HK-2 (cell line): ENCODE measurements at regions not wholly inside any gene's neighbourhood (a gene's known extent, or its start where the extent isn't known, plus 50 kb on each side); places are given as distances from the start of the nearest gene placed in this dataset.
"Not testable (repeated sequence)": the region's sequence is repeated elsewhere in the genome, so short reads cannot be mapped to it uniquely, and the experiment has no call there.

Experiments used
- DNase-seq: peaks from one replicate; pipeline ENCODE4 v3.0.0-alpha.2; 2018; ENCODE audit not compliant: unreplicated experiment

GRCh38 chr10:119996944-119997343 lies 104.4 kb downstream of the SEC23IP start:
- no peak for DNase-seq

- DNase-seq: no peak
Measured at GRCh38 chr10:119997429-119997828, 104.9 kb downstream of the SEC23IP start.

DNA sequence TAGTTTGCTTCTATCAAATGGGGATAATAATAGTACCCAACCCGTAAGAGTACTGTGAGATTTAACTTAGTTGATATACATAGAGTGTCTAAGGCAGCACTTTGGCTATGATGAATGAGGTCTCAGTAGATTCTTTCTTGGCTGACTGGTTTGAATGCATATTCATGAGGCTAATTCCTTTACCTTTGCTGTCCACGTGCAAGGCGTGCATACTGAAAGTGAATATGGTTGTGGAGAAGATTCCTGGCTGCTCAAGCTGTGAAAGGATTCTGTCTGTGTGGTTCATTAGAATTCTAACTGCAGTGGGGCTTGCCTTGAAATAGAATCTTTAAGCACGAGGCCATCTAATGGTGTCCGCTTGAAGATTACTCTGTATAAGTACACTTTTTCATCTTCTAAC lies 110.3 kb downstream of the SEC23IP start:
- no peak for DNase-seq

DNA sequence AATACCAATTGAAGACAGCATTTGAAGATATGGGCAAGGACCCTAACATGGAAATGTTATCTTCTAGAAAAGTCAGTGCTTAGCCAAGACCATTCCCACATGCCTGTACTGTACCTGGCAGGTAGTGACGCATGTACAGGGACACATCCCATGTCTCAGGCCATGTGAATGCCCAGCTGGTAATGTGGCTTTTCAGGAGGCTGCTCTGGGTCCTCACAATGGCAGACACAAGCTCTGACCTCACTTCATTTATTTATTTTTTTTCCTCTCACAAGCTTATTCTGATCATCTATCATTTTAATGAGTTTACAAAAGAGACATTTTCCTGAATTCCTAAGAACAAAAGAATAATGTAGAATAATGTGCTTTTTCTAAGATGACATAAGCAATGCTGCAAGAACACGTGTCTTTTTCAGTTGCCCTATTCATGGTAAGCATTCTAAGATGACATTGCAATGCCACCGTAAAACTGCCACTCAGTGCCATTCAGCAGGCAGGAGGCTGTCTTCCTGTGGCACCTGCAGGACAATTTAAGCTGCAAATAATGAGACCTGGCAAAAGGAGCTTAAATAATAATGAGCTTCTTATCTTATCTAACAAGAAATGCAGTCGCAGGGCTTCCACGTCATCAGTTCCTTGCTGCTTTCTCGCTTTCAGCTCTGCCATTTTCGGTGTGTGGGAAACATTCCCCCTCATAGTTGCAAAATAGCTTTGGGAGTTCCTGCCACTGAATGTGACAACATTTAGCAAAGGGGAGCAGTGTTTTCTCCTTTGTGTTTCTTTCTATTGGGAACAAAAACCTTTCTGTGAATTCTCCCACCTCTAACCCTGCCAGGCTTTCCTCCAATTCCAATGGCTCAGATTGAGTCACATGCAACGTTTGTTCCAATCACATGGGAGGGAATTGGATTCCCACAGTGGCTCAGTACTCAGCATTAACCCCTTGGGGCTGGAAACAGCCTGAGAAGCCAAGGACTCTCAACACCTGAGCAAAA lies 113.0 kb downstream of the SEC23IP start:
- DNase-seq: no peak

GRCh38 chr10:120007261-120007660 lies 114.7 kb downstream of the SEC23IP start:
- DNase-seq: no peak

DNA sequence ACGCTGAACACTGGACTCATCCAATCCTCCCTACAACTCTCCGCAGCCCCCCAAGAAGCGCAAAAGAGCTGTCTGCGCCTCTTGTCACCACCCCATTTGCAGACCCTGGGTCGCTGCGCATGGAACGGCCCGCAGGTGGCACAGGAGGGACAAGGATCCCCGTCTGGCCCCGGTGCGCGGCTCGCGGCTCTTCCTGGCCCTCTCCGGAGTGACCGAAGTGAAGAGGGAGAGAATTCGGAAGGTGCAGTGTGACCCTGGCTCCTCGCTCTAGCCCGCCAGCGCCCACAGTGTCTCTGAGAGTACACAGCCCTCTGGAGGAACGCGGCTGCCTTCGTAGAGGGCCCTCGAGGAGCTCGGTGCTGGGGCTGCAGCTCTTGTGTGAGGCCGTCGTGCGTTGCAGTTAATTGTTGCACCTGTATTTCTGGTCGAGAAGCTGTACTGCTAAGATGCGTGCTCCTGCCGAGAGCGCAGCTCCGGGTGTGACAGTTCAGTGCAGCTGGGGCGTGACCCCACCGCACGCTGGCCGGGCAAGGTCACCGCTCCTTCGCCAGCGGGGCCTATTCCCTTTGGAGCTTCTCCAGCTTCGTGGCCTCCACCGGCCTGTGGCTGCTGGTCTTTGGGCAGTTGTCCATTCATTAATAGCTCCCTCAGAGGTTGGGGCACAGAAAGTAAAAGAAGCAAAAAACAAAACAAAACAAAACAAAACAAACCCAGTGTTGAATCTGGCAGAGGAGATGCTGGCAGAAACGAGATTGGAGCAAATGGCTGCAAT lies 119.0 kb downstream of the SEC23IP start:
- DNase-seq: no peak

DNA sequence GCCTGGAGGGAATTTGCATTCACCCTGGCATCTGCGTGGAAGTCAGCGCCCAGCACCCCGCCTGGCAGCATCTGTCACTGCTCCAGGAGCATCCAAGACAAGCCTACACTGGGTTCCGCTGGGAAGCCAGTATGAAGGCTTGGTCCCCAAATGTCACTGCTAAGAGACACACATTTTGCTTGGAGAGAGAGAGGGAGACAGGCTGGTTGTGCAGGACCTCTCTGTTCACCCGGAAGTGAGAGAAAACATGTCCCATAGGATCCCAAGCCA lies 119.5 kb downstream of the SEC23IP start:
- DNase-seq: no peak

DNA sequence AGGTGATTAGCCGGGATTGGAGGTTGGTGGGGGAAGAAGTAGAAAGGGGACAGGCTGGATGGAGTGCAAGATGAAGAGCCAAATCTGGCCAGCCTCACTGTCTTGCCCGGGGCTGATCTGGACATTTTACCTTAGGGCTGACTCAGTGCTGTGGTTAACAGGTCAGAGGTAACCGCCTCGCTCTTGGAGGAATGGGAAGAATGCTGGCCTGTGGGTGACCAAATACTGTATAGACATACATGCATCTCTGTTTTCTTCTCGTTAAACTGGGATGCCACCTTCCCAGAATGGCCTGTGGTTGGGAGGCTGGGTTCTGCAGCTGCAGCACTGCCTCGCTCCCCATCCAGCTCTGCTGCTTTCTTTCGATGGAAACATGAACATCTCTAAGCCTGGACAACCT lies 120.0 kb downstream of the SEC23IP start:
- peak; percentile 50 for DNase-seq

GRCh38 chr10:120014031-120014430 lies 121.5 kb downstream of the SEC23IP start:
- DNase-seq: no peak

- DNase-seq: no peak
Measured at GRCh38 chr10:120015064-120015463, 122.5 kb downstream of the SEC23IP start.

DNA sequence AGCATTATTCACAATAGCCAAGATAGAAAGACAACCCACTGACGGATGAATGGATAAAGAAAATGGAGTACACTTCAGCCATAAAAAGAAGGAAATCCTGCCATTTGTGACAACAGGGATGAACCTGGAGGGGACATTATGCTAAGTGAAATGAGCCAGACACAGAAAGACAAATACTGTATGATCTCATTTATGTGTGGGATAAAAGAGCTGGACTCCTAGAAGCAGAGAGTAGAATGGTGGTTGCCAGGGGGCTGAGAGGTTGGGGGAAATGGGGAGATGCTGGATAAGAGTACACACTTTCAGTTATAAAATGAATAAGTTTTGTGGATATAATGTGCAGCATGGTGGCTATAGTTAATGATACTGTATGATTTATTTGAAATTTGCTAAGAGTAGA lies 124.4 kb downstream of the SEC23IP start:
- no peak for DNase-seq

GRCh38 chr10:120017733-120018417 lies 125.3 kb downstream of the SEC23IP start:
- no peak for DNase-seq

GRCh38 chr10:120018695-120019094 lies 126.2 kb downstream of the SEC23IP start:
- DNase-seq: no peak

DNA sequence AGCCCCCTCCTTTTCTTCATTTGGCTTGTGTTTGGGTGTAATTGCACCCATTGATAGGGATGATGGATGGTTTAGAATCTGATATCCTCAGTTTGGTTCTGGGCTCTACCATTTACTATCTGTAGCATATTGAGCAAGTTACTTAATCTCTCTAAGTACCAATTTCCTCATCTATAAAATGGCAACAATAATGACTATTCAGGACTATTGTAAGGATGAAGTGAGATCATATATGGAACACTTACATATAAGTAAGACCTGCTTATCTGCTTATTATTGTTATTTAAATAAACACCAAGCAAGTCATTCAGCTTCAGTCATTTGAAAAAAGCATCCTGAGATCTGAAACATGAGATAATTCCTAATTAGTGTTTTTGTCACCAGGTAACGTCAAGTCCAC lies 127.0 kb downstream of the SEC23IP start:
- no peak for DNase-seq

DNA sequence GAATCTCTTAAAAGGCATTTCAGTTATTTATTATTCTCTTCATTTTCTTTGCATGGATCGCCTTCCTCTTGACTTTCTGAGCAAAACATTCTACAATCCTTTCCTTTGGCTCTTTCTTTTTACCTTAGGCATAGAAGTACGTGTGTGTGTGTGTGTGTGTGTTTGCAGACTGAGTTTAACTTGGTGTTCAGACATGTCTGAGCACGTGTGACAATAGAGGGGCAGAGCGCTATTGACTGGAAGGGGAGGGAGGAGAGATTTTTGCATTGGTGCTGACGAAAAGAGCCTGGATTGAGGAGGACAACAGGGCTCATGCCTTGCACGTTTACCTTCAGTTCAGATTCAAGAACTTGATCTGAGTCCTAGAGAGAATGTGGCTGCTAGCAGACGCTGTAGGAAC lies 129.8 kb downstream of the SEC23IP start:
- no peak for DNase-seq

GRCh38 chr10:120034236-120034635 lies 141.7 kb downstream of the SEC23IP start:
- no peak for DNase-seq

GRCh38 chr10:120039046-120039445 lies 146.5 kb downstream of the SEC23IP start:
- no peak for DNase-seq

GRCh38 chr10:120039826-120040225 lies 147.3 kb downstream of the SEC23IP start:
- DNase-seq: no peak

DNA sequence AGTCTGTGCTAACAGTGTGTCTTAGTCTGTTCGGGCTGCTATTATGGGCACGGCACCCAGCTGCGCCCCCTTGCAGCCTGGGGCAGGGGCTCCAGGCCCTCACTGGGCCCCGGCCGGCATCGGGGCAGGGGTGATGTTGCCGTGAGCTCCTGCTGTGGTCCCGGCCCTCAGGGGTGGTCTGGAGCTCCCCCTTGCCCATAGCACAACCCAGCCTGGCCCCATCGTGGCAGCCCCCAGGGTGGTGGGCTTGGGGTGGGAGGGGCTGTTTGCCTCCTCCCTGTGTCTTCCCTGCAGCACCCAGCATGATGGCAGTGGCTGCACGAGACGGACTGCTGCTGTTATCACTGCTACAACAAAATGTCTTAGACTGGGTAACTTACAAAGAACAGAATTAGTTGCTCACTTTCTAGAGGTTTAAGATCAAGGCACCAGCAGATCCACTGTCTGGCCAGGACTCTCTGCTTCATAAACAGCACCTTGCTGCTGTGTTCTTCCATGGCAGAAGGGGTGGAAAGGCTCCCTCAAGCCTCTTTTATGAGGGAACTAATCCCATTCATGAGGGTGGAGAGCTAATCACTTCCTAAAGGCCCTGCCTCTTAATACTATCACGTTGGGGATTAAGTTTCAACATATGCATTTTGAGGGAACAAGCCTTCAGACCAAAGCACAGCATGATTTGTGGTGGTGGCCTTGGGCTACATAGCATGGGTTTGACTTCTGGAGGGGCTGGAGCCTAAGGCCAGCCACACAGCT lies 149.5 kb downstream of the SEC23IP start:
- no peak for DNase-seq

DNA sequence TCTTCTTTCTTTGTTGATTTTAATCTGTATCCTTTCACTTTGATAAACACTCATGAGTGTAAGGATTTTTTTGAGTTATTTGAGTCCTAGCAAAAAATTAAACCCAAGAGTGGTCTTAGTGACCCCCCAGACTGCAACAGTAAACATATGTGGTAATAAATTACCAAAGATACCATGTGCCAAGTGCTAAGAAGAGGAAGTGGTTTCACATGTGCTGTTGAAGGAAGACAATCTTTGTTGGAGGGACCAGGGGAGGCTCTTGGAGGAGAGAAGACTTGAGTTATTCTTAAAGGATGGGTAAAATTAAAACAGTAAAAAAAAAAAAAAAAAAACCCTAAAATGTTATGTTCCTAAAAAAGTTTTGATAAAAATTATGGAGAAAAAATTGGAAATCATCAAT lies 150.2 kb downstream of the SEC23IP start:
- DNase-seq: no peak

- DNase-seq: not testable (repeated sequence)
Measured at GRCh38 chr10:120047373-120047772, 154.8 kb downstream of the SEC23IP start.

DNA sequence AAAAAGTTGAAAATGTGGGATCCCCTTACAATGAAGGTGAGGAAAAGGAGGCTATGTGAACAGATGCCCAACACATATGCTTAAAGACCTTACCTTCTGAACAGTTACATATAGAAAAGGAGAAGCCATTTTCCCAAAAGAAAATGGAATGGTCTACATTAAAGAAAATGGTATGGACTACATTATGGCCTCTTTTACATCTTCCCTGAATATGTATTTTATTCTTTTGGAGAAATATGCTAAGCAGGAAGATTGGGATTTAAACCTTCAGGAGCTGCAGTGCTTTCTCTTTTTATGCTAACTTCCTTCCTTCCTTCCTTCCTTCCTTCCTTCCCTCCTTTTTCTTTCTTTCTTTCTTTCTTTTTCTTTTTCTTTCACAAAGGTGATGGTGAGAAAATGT lies 155.4 kb downstream of the SEC23IP start:
- no peak for DNase-seq
